Fibroblast of skin of left quadriceps (primary cell): ENCODE measurements at regions not wholly inside any gene's neighbourhood (a gene's known extent, or its start where the extent isn't known, plus 50 kb on each side); places are given as distances from the start of the nearest gene placed in this dataset.
"Not testable (repeated sequence)": the region's sequence is repeated elsewhere in the genome, so short reads cannot be mapped to it uniquely, and the experiment has no call there.

Source experiments
- DNase-seq, 2 experiments: peaks; one replicate each; pipeline ENCODE4 v3.0.0-alpha.2; 2013; ENCODE audit warnings: low read depth in 2 of 2

GRCh38 chr4:153937289-153937688 lies 148.4 kb upstream of the SFRP2 start:
- DNase-seq: no peak

GRCh38 chr4:153936121-153936520 lies 147.2 kb upstream of the SFRP2 start:
- no peak for DNase-seq

- no peak for DNase-seq
Measured at GRCh38 chr4:153934688-153935017, 145.8 kb upstream of the SFRP2 start.

GRCh38 chr4:153933915-153934687 lies 145.2 kb upstream of the SFRP2 start:
- no peak for DNase-seq

GRCh38 chr4:153931804-153932203 lies 142.9 kb upstream of the SFRP2 start:
- DNase-seq: peak in 1 of 2 experiments; percentile 14

- no peak for DNase-seq
Measured at GRCh38 chr4:153929675-153930074, 140.8 kb upstream of the SFRP2 start.

GRCh38 chr4:153927451-153927850 lies 138.6 kb upstream of the SFRP2 start:
- DNase-seq: no peak

GRCh38 chr4:153922148-153922547 lies 133.3 kb upstream of the SFRP2 start:
- no peak for DNase-seq

GRCh38 chr4:153919667-153920066 lies 130.8 kb upstream of the SFRP2 start:
- peak in 1 of 2 experiments; percentile 26 for DNase-seq

GRCh38 chr4:153916273-153916755 lies 127.4 kb upstream of the SFRP2 start:
- DNase-seq: no peak

GRCh38 chr4:153912301-153912700 lies 123.4 kb upstream of the SFRP2 start:
- DNase-seq: no peak

- DNase-seq: no peak
Measured at GRCh38 chr4:153909672-153910071, 120.8 kb upstream of the SFRP2 start.

- no peak for DNase-seq
Measured at GRCh38 chr4:153906231-153906630, 117.3 kb upstream of the SFRP2 start.

- DNase-seq: no peak
Measured at GRCh38 chr4:153905231-153905630, 116.3 kb upstream of the SFRP2 start.

- DNase-seq: no peak
Measured at GRCh38 chr4:153904011-153904410, 115.1 kb upstream of the SFRP2 start.

GRCh38 chr4:153901220-153901619 lies 112.3 kb upstream of the SFRP2 start:
- no peak for DNase-seq

GRCh38 chr4:153900426-153900825 lies 111.5 kb upstream of the SFRP2 start:
- no peak for DNase-seq

GRCh38 chr4:153890761-153891160 lies 101.9 kb upstream of the SFRP2 start:
- no peak for DNase-seq

GRCh38 chr4:153887217-153887616 lies 98.3 kb upstream of the SFRP2 start:
- no peak for DNase-seq

- DNase-seq: no peak
Measured at GRCh38 chr4:153884325-153884724, 95.4 kb upstream of the SFRP2 start.

- DNase-seq: no peak
Measured at GRCh38 chr4:153880983-153881382, 92.1 kb upstream of the SFRP2 start.

GRCh38 chr4:153877898-153878297 lies 89.0 kb upstream of the SFRP2 start:
- no peak for DNase-seq

GRCh38 chr4:153873741-153874140 lies 84.9 kb upstream of the SFRP2 start:
- no peak for DNase-seq

GRCh38 chr4:153866766-153867165 lies 77.9 kb upstream of the SFRP2 start:
- not testable (repeated sequence) for DNase-seq
